ENCODE measurements at regions not wholly inside any gene's neighbourhood (a gene's known extent, or its start where the extent isn't known, plus 50 kb on each side); places are given as distances from the start of the nearest gene placed in this dataset.
"Not testable (repeated sequence)": the region's sequence is repeated elsewhere in the genome, so short reads cannot be mapped to it uniquely, and the experiment has no call there.

GRCh38 chr16:75945916-75946457, 219.7 kb upstream of the CPHXL start:
- H3K4me3 Mint-ChIP-seq, result no peak overlapping the region
- DNase-seq, result no peak
- no peaks in the 10 kb centered on the region for H3K4me1 Mint-ChIP-seq
- no peaks in the 10 kb centered on the region for H3K36me3 Mint-ChIP-seq
- no peak overlapping the region for H3K27ac Mint-ChIP-seq
- H3K9me3 Mint-ChIP-seq, result peaks cover 0 to 4% (median under 1%) of the 10 kb centered on the region in 6 donors
- H3K27me3 Mint-ChIP-seq (ENCODE audit: low read depth in 3 of 3), result peaks cover 0 to 3% (median 2%) of the 10 kb centered on the region in 3 donors

GRCh38 chr16:75947626-75948239, 221.4 kb upstream of the CPHXL start:
- no peak for DNase-seq
- Mint-ChIP-seq H3K27ac (no peak overlapping the region), H3K27me3 (ENCODE audit: low read depth in 3 of 3) (peaks cover 0 to 2% (median 1%) of the 10 kb centered on the region in 3 donors)

GRCh38 chr16:75948441-75948840, 222.2 kb upstream of the CPHXL start:
- no peaks in the 10 kb centered on the region for H3K4me1 Mint-ChIP-seq
- peaks cover 0 to 4% (median under 1%) of the 10 kb centered on the region in 6 donors for H3K9me3 Mint-ChIP-seq
- DNase-seq, result no peak
- peaks cover 0 to 1% (median 0%) of the 10 kb centered on the region in 3 donors for H3K27me3 Mint-ChIP-seq (ENCODE audit: low read depth in 3 of 3)
- no peak overlapping the region for H3K27ac Mint-ChIP-seq
- H3K4me3 Mint-ChIP-seq, result no peak overlapping the region
- no peaks in the 10 kb centered on the region for H3K36me3 Mint-ChIP-seq

More at GRCh38 chr16:75947626-75948239, 221.4 kb upstream of the CPHXL start:
- no peaks in the 10 kb centered on the region for H3K4me1 Mint-ChIP-seq
- peaks cover 0 to 4% (median 2%) of the 10 kb centered on the region in 6 donors for H3K9me3 Mint-ChIP-seq
- no peaks in the 10 kb centered on the region for H3K36me3 Mint-ChIP-seq
- H3K4me3 Mint-ChIP-seq, result no peak overlapping the region

GRCh38 chr16:75948886-75949285, 222.6 kb upstream of the CPHXL start:
- Mint-ChIP-seq H3K4me1 (no peaks in the 10 kb centered on the region), H3K9me3 (peaks cover 0 to 4% (median under 1%) of the 10 kb centered on the region in 6 donors)

GRCh38 chr16:75952124-75952523, 225.8 kb upstream of the CPHXL start:
- Mint-ChIP-seq H3K9me3 (peaks cover 0 to 9% (median 0%) of the 10 kb centered on the region in 6 donors), H3K27ac (no peak overlapping the region), H3K27me3 (ENCODE audit: low read depth in 3 of 3) (peaks cover 0 to 1% (median 0%) of the 10 kb centered on the region in 3 donors), H3K36me3 (no peaks in the 10 kb centered on the region), H3K4me1 (no peaks in the 10 kb centered on the region), H3K4me3 (no peak overlapping the region)
- DNase-seq, result no peak

More at GRCh38 chr16:75948886-75949285, 222.6 kb upstream of the CPHXL start:
- H3K27ac Mint-ChIP-seq, result no peak overlapping the region
- no peaks in the 10 kb centered on the region for H3K36me3 Mint-ChIP-seq
- no peak overlapping the region for H3K4me3 Mint-ChIP-seq
- peaks cover 0 to 1% (median 0%) of the 10 kb centered on the region in 3 donors for H3K27me3 Mint-ChIP-seq (ENCODE audit: low read depth in 3 of 3)
- no peak for DNase-seq

- Mint-ChIP-seq H3K4me1 (no peaks in the 10 kb centered on the region), H3K27ac (no peak overlapping the region), H3K27me3 (ENCODE audit: low read depth in 3 of 3) (no peaks in the 10 kb centered on the region), H3K9me3 (peaks cover 0 to 19% (median 5%) of the 10 kb centered on the region in 6 donors), H3K36me3 (no peaks in the 10 kb centered on the region), H3K4me3 (no peak overlapping the region)
- no peak for DNase-seq
Measured at GRCh38 chr16:75957870-75958269, 231.6 kb upstream of the CPHXL start.

- Mint-ChIP-seq H3K9me3 (peaks cover 0 to 10% (median 1%) of the 10 kb centered on the region in 6 donors), H3K4me3 (no peak overlapping the region), H3K27ac (no peak overlapping the region), H3K4me1 (no peaks in the 10 kb centered on the region), H3K27me3 (ENCODE audit: low read depth in 3 of 3) (no peaks in the 10 kb centered on the region), H3K36me3 (no peaks in the 10 kb centered on the region)
- no peak for DNase-seq
Measured at GRCh38 chr16:75965504-75966374, 239.4 kb upstream of the CPHXL start.

- H3K4me3 Mint-ChIP-seq, H3K27ac Mint-ChIP-seq, H3K36me3 Mint-ChIP-seq: not testable (repeated sequence)
Measured at GRCh38 chr16:75969120-75969519, 242.8 kb upstream of the CPHXL start.

GRCh38 chr16:75971334-75971733, 245.0 kb upstream of the CPHXL start:
- H3K36me3 Mint-ChIP-seq, result no peaks in the 10 kb centered on the region
- peaks cover 0 to 18% (median under 1%) of the 10 kb centered on the region in 6 donors for H3K9me3 Mint-ChIP-seq
- no peak overlapping the region for H3K27ac Mint-ChIP-seq
- no peak overlapping the region for H3K4me3 Mint-ChIP-seq
- H3K4me1 Mint-ChIP-seq, result no peaks in the 10 kb centered on the region
- no peak for DNase-seq
- H3K27me3 Mint-ChIP-seq (ENCODE audit: low read depth in 3 of 3), result no peaks in the 10 kb centered on the region

More at GRCh38 chr16:75969120-75969519, 242.8 kb upstream of the CPHXL start:
- H3K27me3 Mint-ChIP-seq (ENCODE audit: low read depth in 3 of 3); DNase-seq; H3K4me1 Mint-ChIP-seq: not testable (repeated sequence)
- peaks cover 0 to 17% (median 0%) of the 10 kb centered on the region in 6 donors for H3K9me3 Mint-ChIP-seq

- peaks cover 0 to 3% (median 0%) of the 10 kb centered on the region in 3 donors for H3K36me3 Mint-ChIP-seq
- peaks cover 2 to 28% (median 12%) of the 10 kb centered on the region in 6 donors for H3K9me3 Mint-ChIP-seq
- DNase-seq, result no peak
- H3K27me3 Mint-ChIP-seq (ENCODE audit: low read depth in 3 of 3), result no peaks in the 10 kb centered on the region
- H3K4me3 Mint-ChIP-seq, result no peak overlapping the region
- no peak overlapping the region for H3K27ac Mint-ChIP-seq
- no peaks in the 10 kb centered on the region for H3K4me1 Mint-ChIP-seq
Measured at GRCh38 chr16:75983296-75983695, 257.0 kb upstream of the CPHXL start.

- no peaks in the 10 kb centered on the region for H3K27me3 Mint-ChIP-seq (ENCODE audit: low read depth in 3 of 3)
- DNase-seq, result no peak
- H3K27ac Mint-ChIP-seq, result no peak overlapping the region
- H3K36me3 Mint-ChIP-seq, result peaks cover 0 to 3% (median 1%) of the 10 kb centered on the region in 3 donors
- H3K9me3 Mint-ChIP-seq, result peaks cover 2 to 28% (median 12%) of the 10 kb centered on the region in 6 donors
- H3K4me1 Mint-ChIP-seq, result no peaks in the 10 kb centered on the region
- no peak overlapping the region for H3K4me3 Mint-ChIP-seq
Measured at GRCh38 chr16:75983741-75984381, 257.6 kb upstream of the CPHXL start.

GRCh38 chr16:75987323-75987722, 261.0 kb upstream of the CPHXL start:
- Mint-ChIP-seq H3K27ac (no peak overlapping the region), H3K4me1 (no peaks in the 10 kb centered on the region), H3K27me3 (ENCODE audit: low read depth in 3 of 3) (no peaks in the 10 kb centered on the region), H3K4me3 (no peak overlapping the region), H3K9me3 (peaks cover 0 to 28% (median 17%) of the 10 kb centered on the region in 6 donors), H3K36me3 (peaks cover 0 to 3% (median 2%) of the 10 kb centered on the region in 3 donors)
- no peak for DNase-seq

- Mint-ChIP-seq H3K27me3 (ENCODE audit: low read depth in 3 of 3) (no peaks in the 10 kb centered on the region), H3K4me3 (no peak overlapping the region), H3K4me1 (no peaks in the 10 kb centered on the region), H3K9me3 (peaks cover 3 to 47% (median 7%) of the 10 kb centered on the region in 6 donors), H3K36me3 (no peaks in the 10 kb centered on the region), H3K27ac (no peak overlapping the region)
- no peak for DNase-seq
Measured at GRCh38 chr16:75996491-75996890, 270.2 kb upstream of the CPHXL start.

All from immature natural killer cell (primary cell).